Epithelial cell of proximal tubule (primary cell): ENCODE measurements at regions not wholly inside any gene's neighbourhood (a gene's known extent, or its start where the extent isn't known, plus 50 kb on each side); places are given as distances from the start of the nearest gene placed in this dataset.
A peak's percentile ranks its signal among the peaks of the same experiment; 100 is the strongest.

Experiments used
- DNase-seq: peaks from one replicate; pipeline ENCODE4 v3.0.0-alpha.2; 2011; ENCODE audit warnings: low read depth
- H3K4me3 ChIP-seq: 2 replicates; pipeline ENCODE4 v1.5.1; 2011; ENCODE audit warnings: low read depth, mild to moderate bottlenecking, low read length
- TF ChIP-seq, protein P1 (sequence below): conservative IDR thresholded peaks from 2 replicates; pipeline ENCODE4 v1.5.1; 2012; ENCODE audit warnings: low read depth, mild to moderate bottlenecking, low read length

DNA sequence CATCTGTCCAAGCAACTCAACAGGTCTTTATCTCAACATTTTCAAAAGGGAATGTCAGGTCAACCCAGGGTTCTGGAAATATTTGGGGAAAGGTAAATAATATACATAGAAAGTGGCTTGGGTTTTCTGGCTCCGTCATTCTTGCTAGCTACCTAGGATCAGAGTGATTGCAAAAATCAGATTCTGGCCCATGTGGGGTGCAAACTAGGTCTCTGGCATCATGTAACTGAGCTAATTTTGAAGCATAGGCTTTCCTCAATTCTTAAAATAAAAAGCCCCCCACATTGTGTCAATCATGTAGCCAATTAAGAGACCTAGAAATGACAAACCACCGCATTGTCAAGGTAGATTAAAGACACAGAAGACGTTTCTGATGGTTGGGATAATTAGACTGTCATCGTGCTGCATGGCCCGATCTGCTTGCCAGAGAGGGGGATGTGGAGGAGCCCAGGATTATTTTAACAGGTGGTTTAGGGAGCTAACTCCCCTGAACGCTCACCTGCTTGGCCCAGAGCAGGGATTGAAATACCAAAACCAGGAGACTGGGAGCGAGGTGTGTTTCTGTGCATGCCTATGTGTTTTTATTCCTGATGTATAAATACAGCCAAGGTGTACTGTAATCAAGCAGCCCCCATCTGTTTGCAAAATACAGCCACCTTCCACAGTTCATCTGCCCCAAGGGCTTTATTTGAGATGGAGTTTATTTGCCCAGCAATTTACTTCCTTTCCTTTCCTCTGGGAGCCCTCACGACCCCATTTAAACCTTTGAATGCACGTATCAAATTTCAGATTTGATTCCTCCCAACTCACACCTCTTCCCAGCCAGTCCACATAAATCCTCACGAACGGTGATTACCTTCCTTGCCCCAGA, 189.5 kb downstream of the TTC8 start:
- TF ChIP-seq, protein P1, sequence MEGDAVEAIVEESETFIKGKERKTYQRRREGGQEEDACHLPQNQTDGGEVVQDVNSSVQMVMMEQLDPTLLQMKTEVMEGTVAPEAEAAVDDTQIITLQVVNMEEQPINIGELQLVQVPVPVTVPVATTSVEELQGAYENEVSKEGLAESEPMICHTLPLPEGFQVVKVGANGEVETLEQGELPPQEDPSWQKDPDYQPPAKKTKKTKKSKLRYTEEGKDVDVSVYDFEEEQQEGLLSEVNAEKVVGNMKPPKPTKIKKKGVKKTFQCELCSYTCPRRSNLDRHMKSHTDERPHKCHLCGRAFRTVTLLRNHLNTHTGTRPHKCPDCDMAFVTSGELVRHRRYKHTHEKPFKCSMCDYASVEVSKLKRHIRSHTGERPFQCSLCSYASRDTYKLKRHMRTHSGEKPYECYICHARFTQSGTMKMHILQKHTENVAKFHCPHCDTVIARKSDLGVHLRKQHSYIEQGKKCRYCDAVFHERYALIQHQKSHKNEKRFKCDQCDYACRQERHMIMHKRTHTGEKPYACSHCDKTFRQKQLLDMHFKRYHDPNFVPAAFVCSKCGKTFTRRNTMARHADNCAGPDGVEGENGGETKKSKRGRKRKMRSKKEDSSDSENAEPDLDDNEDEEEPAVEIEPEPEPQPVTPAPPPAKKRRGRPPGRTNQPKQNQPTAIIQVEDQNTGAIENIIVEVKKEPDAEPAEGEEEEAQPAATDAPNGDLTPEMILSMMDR = no peak
- no peak overlapping the region for H3K4me3 ChIP-seq
- no peak for DNase-seq

DNA sequence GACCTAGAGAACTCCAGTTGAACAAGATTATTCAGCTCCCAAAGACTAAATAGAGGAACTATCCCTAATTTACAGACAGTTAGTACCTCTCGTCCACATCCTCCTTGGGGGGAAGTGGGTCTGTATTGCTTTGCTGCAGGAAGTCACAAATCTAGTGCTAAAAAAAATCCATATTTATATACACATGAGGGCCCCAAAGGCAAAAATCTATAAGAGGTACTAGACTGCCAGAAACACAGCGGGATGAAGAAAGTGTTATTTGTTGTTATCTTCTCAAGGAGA, 190.1 kb downstream of the TTC8 start:
- TF ChIP-seq, protein P1 = no peak
- H3K4me3 ChIP-seq = no peak overlapping the region
- no peak for DNase-seq

DNA sequence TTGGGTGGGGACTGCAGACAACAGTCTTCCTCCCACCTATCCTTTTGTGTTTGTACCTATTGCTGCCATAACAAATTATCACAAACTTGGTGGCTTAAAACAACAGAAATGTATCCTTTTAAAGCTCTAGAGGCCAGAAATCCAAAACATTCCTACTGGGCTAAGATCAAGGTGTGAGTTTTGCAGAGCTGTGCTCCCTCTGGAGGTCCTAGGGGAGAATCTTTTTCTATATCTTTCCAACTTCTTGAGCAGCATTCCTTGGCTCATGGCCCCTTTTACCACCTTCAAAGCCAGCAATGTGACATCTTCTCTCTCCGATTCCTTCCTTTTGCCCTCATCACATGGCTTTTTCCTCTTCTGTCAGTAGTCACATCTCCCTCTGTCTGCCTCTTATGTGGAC, 190.6 kb downstream of the TTC8 start:
- no peak for DNase-seq
- TF ChIP-seq, protein P1 = peak; percentile 25
- H3K4me3 ChIP-seq = no peak overlapping the region

DNA sequence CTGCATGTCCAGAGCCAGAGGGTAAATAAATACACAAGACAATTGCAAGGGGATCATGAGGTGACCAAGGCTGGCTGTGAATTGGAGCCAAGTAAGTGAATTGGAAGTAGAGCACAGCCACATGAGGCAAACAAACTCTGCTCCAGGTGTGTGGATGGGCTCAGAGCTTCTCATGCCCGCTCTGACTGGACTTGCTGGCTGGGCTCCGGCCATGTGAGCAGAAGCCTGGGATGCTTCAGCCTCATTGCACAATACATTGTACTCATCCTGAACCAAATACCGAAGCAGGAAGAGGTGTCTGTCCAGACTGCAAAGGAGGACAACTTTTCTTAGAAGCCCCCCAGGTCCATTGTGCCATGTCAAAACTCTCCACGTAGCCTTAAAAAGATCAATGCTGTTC, 193.0 kb downstream of the TTC8 start:
- DNase-seq = no peak
- H3K4me3 ChIP-seq = no peak overlapping the region
- TF ChIP-seq, protein P1 = no peak

DNA sequence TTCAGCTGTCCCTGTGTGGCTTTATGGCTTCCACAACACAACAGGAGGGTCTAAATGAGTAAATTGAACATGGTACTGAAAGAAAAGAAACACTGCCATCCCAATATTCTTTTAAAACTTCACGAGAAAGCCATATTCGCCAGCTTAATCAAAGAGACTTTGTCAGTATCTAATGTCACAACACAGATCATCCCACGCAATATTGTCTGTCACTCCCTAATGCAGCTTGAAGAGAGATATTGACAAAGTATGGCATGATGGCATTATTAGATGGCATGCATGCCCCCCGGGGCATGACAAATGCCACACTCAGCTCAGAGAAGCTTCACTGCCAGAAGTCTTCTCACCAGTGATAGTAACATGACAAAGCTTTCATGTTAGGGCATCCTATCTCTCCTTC, 197.8 kb downstream of the TTC8 start:
- DNase-seq = no peak
- TF ChIP-seq, protein P1 = no peak
- H3K4me3 ChIP-seq = no peak overlapping the region

DNA sequence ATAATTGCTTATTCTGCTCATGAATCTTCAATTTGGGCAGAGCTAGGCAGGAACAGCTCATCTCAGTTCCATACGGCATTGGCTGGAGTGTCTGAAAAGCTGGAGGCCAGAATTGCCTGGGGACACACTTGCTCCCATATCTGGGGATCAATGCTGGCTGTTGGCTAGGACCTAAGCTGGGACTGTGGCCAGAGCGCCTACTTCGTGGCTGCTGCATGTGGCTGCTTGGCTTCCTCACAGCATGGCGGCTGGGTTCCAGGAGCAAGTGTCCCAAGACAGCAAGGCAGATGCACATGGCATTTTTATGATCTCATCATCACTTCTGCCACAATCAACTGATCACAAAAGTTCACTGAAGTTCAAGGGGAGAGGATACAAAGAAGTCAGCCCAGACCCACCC, 200.2 kb downstream of the TTC8 start:
- DNase-seq = no peak
- H3K4me3 ChIP-seq = no peak overlapping the region
- TF ChIP-seq, protein P1 = no peak
